CD4-positive, alpha-beta memory T cell (primary cell): ENCODE measurements at regions not wholly inside any gene's neighbourhood (a gene's known extent, or its start where the extent isn't known, plus 50 kb on each side); places are given as distances from the start of the nearest gene placed in this dataset.

Experiments used
- CTCF ChIA-PET: fragments of 350-600 bp; sonication (Branson Sonifier 250); formaldehyde crosslinking; loops from one replicate; lab custom pipeline; 2021; ENCODE audit warnings: inconsistent platforms; ENCODE audit not compliant: partially characterized antibody; lab: Charles Lee
- POLR2A ChIA-PET: fragments of 350-600 bp; sonication (Branson Sonifier 250); formaldehyde crosslinking; loops from one replicate; lab custom pipeline; 2021; ENCODE audit not compliant: partially characterized antibody; lab: Charles Lee
- DNase-seq, 5 donors: peaks; one replicate each; pipeline versions ENCODE4 v3.0.0 to v3.0.0-alpha.2; 2020 to 2022; ENCODE audit warnings: mixed read lengths in 1 of 5
- H3K27ac ChIP-seq: one replicate; pipeline ENCODE4 v1.7.0; 2013; ENCODE audit warnings: low read depth, low read length
- H3K27me3 ChIP-seq: 2 replicates; pipeline ENCODE4 v1.7.0; 2013; ENCODE audit warnings: mild to moderate bottlenecking, low read length, moderate library complexity; ENCODE audit not compliant: insufficient read depth
- H3K36me3 ChIP-seq: 2 replicates; pipeline ENCODE4 v1.7.0; 2013; ENCODE audit warnings: mild to moderate bottlenecking, low read length, moderate library complexity; ENCODE audit not compliant: insufficient read depth
- H3K4me1 ChIP-seq: 2 replicates; pipeline ENCODE4 v1.7.0; 2013; ENCODE audit warnings: mild to moderate bottlenecking, low read length, moderate library complexity; ENCODE audit not compliant: insufficient read depth
- H3K4me3 ChIP-seq, 2 donors: one replicate each; pipeline ENCODE4 v1.7.0; 2013; ENCODE audit warnings: low read length in 2 of 2, mild to moderate bottlenecking in 1 of 2
- H3K9me3 ChIP-seq, 2 donors: one replicate each; pipeline ENCODE4 v1.7.0; 2013; ENCODE audit warnings: low read length in 2 of 2, control low read depth in 1 of 2; ENCODE audit not compliant: control insufficient read depth in 1 of 2
- H3K27ac Mint-ChIP-seq, 7 donors: one replicate each; pipeline ENCODE4 v1.8.0; 2020 to 2021; ENCODE audit warnings: mixed read lengths in 7 of 7, mild to moderate bottlenecking in 6 of 7, inconsistent platforms in 3 of 7, moderate library complexity in 3 of 7
- H3K27me3 Mint-ChIP-seq, 2 donors: one replicate each; pipeline ENCODE4 v1.8.0; 2020 to 2021; ENCODE audit warnings: mixed read lengths in 2 of 2
- H3K36me3 Mint-ChIP-seq, 2 donors: one replicate each; pipeline ENCODE4 v1.8.0; 2020 to 2021; ENCODE audit warnings: mixed read lengths in 2 of 2, inconsistent platforms in 1 of 2, mild to moderate bottlenecking in 1 of 2
- H3K4me1 Mint-ChIP-seq, 4 donors: one replicate each; pipeline ENCODE4 v1.8.0; 2020 to 2021; ENCODE audit warnings: mixed read lengths in 4 of 4, mild to moderate bottlenecking in 1 of 4
- H3K4me3 Mint-ChIP-seq, 8 donors: one replicate each; pipeline ENCODE4 v1.8.0; 2020 to 2021; ENCODE audit warnings: mixed read lengths in 8 of 8, mild to moderate bottlenecking in 7 of 8, moderate library complexity in 6 of 8, inconsistent platforms in 3 of 8
- H3K9me3 Mint-ChIP-seq, 8 donors: one replicate each; pipeline ENCODE4 v1.8.0; 2020 to 2021; ENCODE audit warnings: mixed read lengths in 8 of 8, mild to moderate bottlenecking in 5 of 8, inconsistent platforms in 3 of 8, moderate library complexity in 1 of 8
- intact Hi-C: fragments of 100-400 bp; cut with micrococcal nuclease; formaldehyde crosslinking; loops from one replicate; pipeline ENCODE4 v1.15.1; 2023

GRCh38 chr2:47226132-47226922 lies 50.0 kb upstream of the CALM2 start:
- no peaks in the 10 kb centered on the region for H3K4me1 ChIP-seq
- H3K36me3 ChIP-seq, result no peaks in the 10 kb centered on the region
- H3K9me3 Mint-ChIP-seq, result no peaks in the 10 kb centered on the region
- no peak overlapping the region for H3K27ac Mint-ChIP-seq
- POLR2A ChIA-PET, result no interaction called here
- H3K4me1 Mint-ChIP-seq, result no peaks in the 10 kb centered on the region
- peaks cover 1 to 3% of the 10 kb centered on the region in 2 donors for H3K27me3 Mint-ChIP-seq
- H3K27me3 ChIP-seq, result no peaks in the 10 kb centered on the region
- H3K4me3 Mint-ChIP-seq, result no peak overlapping the region
- no peak overlapping the region for H3K4me3 ChIP-seq
- intact Hi-C loops, result no loop called here
- CTCF ChIA-PET, result no interaction called here
- no peak for DNase-seq
- H3K36me3 Mint-ChIP-seq, result no peaks in the 10 kb centered on the region
- no peak overlapping the region for H3K27ac ChIP-seq
- no peaks in the 10 kb centered on the region for H3K9me3 ChIP-seq
